A204.1 (cell line): ENCODE measurements at regions not wholly inside any gene's neighbourhood (a gene's known extent, or its start where the extent isn't known, plus 50 kb on each side); places are given as distances from the start of the nearest gene placed in this dataset.
"Not testable (repeated sequence)": the region's sequence is repeated elsewhere in the genome, so short reads cannot be mapped to it uniquely, and the experiment has no call there.

Source experiments
- FAIRE-seq: peaks from 2 replicates; lab custom pipeline; 2012; peaks lifted over from hg19 to GRCh38; lab: Jason Lieb, UNC

- FAIRE-seq: no peak
Measured at GRCh38 chr10:63077800-63078199, 55.3 kb upstream of the NRBF2 start.

DNA sequence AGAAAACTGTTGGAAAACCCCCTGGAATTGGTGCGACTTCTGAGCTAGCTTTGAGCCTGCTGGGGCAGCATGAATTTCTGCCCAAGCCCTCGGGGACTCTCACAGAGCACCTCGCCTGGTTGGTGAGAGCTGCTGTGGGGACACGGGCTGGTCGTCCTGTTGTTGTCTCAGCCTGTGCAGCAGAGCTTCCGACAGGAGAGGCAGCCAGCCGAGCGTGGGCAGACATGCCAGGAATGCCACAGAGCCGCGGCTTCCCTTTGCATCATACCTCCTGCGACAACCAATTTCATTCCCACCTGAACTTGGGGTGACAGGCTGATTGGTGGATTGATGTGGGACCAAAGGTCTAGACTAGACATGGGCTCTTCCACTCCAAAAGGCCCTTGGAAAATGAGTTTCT is 60.2 kb upstream of the NRBF2 start:
- no peak for FAIRE-seq

DNA sequence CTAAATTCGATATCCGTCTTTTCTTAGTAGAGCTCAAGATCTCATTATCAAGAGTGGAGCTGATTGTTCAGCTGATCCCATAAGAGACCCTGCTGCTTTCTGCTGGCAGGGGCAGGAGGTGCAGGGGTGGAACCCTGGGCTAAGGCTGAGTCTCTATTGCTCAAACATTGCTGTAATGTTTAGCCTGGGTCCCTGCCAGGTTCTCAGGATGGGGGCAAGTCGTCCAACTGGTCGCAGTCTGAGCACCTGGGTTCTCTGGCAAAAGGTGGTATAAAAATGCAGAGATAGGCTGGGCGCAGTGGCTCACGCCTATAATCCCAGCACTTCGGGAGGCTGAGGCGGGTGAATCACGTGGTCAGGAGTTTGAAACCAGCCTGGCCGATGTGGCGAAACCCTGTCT is 62.0 kb upstream of the NRBF2 start:
- FAIRE-seq: no peak

- FAIRE-seq: no peak
Measured at GRCh38 chr10:63069318-63069717, 63.8 kb upstream of the NRBF2 start.

- no peak for FAIRE-seq
Measured at GRCh38 chr10:63068246-63068645, 64.9 kb upstream of the NRBF2 start.

- no peak for FAIRE-seq
Measured at GRCh38 chr10:63066606-63067005, 66.5 kb upstream of the NRBF2 start.

GRCh38 chr10:63064706-63065105 is 68.4 kb upstream of the NRBF2 start:
- FAIRE-seq: no peak

DNA sequence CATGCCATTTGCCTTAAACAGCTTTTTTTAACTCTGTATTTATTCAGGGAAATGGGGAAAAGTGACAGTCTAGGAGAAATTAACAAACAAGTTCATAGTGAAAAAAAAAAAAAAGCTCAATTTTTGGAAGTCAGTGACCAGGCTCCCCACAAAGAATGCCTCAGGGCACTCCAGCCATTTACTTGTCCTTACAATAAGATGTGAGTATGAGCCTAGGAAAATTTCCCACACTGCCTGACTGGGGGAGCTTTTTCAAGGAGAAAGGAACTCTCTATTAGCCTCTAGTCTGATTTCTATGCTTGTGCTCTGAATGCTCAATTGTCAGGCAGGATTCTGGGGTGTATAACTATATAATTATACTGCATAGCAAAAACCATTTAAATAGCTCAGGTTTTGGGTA is 74.9 kb upstream of the NRBF2 start:
- no peak for FAIRE-seq

DNA sequence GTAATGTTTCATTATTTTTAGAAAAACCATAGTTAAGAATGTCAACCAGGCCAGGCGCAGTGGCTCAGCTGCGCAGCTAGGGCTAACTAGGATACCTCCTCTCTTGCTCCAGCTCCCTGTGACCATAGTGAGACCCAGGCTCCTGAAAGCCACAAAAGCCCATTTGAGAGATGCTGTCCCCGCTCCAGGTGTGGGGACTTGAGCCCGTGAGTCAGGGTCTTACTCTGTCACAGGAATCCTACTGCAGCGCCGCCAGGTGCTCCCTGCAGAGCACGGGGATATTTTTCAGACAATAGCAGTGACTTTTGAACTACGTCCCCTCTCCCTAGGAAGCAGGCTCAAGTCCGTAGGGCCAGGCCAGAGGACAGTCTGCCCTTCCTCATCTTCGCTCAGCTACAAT is 75.6 kb upstream of the NRBF2 start:
- no peak for FAIRE-seq

GRCh38 chr10:63055705-63056104 is 77.4 kb upstream of the NRBF2 start:
- FAIRE-seq: no peak

- FAIRE-seq: no peak
Measured at GRCh38 chr10:63054889-63055611, 78.1 kb upstream of the NRBF2 start.

- FAIRE-seq: no peak
Measured at GRCh38 chr10:63052083-63052482, 81.0 kb upstream of the NRBF2 start.

DNA sequence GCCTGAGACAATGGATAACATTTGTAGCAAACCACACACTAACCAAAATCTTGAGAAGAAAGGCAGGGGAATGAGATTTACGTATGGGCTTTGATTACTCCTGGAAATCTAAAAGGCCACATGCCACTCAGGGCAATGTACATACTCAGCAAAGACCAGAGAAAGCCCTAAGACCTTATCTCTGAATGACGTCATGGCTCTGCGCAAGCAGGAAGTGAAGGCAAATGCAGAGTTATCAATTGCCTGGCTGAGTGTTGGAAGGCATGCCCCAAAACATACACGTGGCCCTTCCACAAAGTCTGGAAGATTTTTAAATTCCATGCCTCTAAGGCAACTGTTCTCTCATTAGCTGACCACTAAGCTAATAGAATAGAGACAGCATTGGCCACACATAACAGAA is 90.9 kb upstream of the NRBF2 start:
- no peak for FAIRE-seq

- FAIRE-seq: not testable (repeated sequence)
Measured at GRCh38 chr10:63033616-63034185, 99.4 kb upstream of the NRBF2 start.

GRCh38 chr10:63030536-63030935 is 102.6 kb upstream of the NRBF2 start:
- no peak for FAIRE-seq

DNA sequence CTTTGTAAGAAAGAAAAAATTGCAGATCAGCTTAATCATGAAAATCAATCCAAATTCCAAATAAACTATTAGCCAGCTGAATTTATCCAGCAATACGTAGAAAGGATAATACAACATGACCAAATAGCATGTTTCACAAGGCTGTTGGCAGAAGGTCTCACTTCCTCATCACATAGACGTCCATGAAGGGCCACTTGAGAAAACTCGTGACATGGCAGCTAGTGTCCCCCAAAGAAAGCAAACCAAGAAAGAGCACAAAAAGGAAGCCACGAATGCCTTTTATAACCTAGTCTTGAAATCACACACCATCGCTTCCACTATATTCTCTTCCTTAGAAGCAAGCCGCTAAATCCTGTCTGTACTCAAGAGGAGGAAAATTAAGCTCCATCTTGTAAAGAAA is 105.6 kb upstream of the NRBF2 start:
- no peak for FAIRE-seq

GRCh38 chr10:63021225-63021624 is 111.9 kb upstream of the NRBF2 start:
- no peak for FAIRE-seq

GRCh38 chr10:63013755-63014154 is 119.4 kb upstream of the NRBF2 start:
- FAIRE-seq: no peak

DNA sequence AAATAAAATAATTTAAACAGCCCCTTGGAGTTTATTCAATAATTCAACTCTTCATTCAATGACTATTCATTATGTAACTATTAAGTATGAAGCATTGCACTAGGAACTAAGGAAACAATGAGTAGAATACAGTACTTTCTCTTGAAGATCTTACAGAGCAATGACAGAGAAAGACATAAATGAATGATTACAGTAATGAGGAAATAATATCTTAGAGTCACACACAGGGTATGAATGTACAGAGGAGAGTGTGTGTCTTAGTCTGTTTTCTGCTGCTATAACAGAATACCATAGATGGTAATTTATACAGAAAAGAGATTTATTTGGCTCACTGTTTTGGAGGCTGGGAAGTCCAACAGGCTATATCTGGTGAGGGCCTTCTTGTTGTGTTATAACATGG is 120.5 kb upstream of the NRBF2 start:
- FAIRE-seq: no peak

DNA sequence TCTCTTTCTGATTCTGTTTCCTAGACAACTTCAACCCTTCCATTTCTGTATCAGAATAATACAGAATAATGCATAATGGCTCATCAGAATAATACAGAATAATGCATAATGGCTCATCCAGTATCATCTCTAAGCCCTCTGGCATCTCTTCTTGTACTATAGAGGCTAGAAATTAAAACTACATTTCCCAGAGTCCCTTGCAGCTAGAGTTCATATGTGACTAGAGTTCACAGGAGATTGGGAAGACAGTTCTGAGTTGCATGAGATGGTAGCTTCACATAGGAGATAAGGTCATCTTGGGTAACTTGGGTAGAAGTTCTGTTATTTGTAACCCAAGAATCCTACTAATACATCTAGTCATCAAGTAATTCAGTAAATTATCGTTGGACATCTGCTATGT is 122.9 kb upstream of the NRBF2 start:
- no peak for FAIRE-seq

GRCh38 chr10:63008491-63008890 is 124.6 kb upstream of the NRBF2 start:
- peak; percentile 25 for FAIRE-seq

- FAIRE-seq: no peak
Measured at GRCh38 chr10:63007112-63007511, 126.0 kb upstream of the NRBF2 start.

GRCh38 chr10:63005246-63005645 is 127.9 kb upstream of the NRBF2 start:
- FAIRE-seq: no peak

DNA sequence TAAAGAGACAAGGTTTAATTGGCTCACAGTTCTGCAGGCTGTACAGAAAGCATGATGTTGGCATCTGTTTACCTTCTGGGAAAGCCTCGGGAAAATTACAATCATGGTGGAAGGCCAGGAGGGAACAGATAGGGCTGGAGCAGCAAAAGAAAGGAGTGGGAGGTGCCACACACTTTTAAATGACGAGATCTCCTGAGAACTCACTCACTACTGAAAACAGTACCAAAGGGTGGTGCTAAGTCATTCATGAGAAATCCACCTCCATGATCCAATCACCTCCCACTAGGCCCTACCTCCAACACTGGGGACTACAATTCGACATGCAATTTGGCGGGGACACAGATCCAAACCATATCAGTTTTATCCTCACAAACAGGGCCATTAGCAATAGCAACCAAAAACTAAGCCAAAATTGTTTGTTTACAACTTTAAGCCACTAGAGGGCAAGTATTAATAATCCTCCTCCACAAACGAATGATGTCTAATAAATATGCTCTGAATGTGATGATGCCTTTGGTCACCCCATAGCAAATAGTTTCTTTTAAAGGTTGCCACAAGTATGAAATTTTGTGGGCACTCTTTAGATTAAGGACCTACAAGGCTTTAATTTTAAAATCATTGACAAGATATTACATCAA is 129.2 kb upstream of the NRBF2 start:
- FAIRE-seq: no peak
